Left hindlimb (tissue), 1 donor: ENCODE measurements at regions not wholly inside any gene's neighbourhood (a gene's known extent, or its start where the extent isn't known, plus 50 kb on each side); places are given as distances from the start of the nearest gene placed in this dataset.

ENCODE experiments used
- DNase-seq: peaks from one replicate; pipeline ENCODE4 v3.0.0-alpha.2; 2018

- no peak for DNase-seq
These were observed 119.8 kb upstream of the SASH1 start for GRCh38 chr6:148222846-148223245.

GRCh38 chr6:148223424-148223842 is 119.2 kb upstream of the SASH1 start:
- DNase-seq: no peak

- no peak for DNase-seq
These were observed 116.8 kb upstream of the SASH1 start for GRCh38 chr6:148225871-148226270.

GRCh38 chr6:148226284-148226683 is 116.4 kb upstream of the SASH1 start:
- no peak for DNase-seq

GRCh38 chr6:148231572-148231971 is 111.1 kb upstream of the SASH1 start:
- no peak for DNase-seq

GRCh38 chr6:148235446-148235845 is 107.2 kb upstream of the SASH1 start:
- DNase-seq: no peak

GRCh38 chr6:148238713-148239112 is 103.9 kb upstream of the SASH1 start:
- no peak for DNase-seq

GRCh38 chr6:148239215-148239614 is 103.4 kb upstream of the SASH1 start:
- no peak for DNase-seq

GRCh38 chr6:148239801-148240460 is 102.7 kb upstream of the SASH1 start:
- DNase-seq: no peak

- DNase-seq: peak; percentile 72
These were observed 102.2 kb upstream of the SASH1 start for GRCh38 chr6:148240461-148240840.

GRCh38 chr6:148240861-148241477 is 101.7 kb upstream of the SASH1 start:
- DNase-seq: no peak

- DNase-seq: peak; percentile 69
These were observed 100.5 kb upstream of the SASH1 start for GRCh38 chr6:148242180-148242579.

GRCh38 chr6:148244217-148244935 is 98.3 kb upstream of the SASH1 start:
- DNase-seq: peak; percentile 42

GRCh38 chr6:148247386-148248063 is 95.1 kb upstream of the SASH1 start:
- no peak for DNase-seq

- DNase-seq: no peak
These were observed 93.5 kb upstream of the SASH1 start for GRCh38 chr6:148249160-148249559.

GRCh38 chr6:148249679-148250375 is 92.8 kb upstream of the SASH1 start:
- DNase-seq: no peak

- no peak for DNase-seq
These were observed 91.5 kb upstream of the SASH1 start for GRCh38 chr6:148250975-148251685.

- no peak for DNase-seq
These were observed 90.7 kb upstream of the SASH1 start for GRCh38 chr6:148251891-148252290.

GRCh38 chr6:148257810-148258209 is 84.8 kb upstream of the SASH1 start:
- no peak for DNase-seq

GRCh38 chr6:148258868-148259267 is 83.8 kb upstream of the SASH1 start:
- DNase-seq: no peak

GRCh38 chr6:148261470-148261869 is 81.2 kb upstream of the SASH1 start:
- DNase-seq: no peak

GRCh38 chr6:148263010-148263409 is 79.6 kb upstream of the SASH1 start:
- DNase-seq: no peak
